Gastrocnemius medialis (tissue), 4 donors: ENCODE measurements at regions not wholly inside any gene's neighbourhood (a gene's known extent, or its start where the extent isn't known, plus 50 kb on each side); places are given as distances from the start of the nearest gene placed in this dataset.
A peak's percentile ranks its signal among the peaks of the same experiment; 100 is the strongest.

Source experiments
- ATAC-seq, 2 donors: fragments of 150-250 bp; one replicate each; pipeline ENCODE4 v1.9.1; 2016
- DNase-seq, 2 donors: peaks; one replicate each; pipeline ENCODE4 v3.0.0-alpha.2; 2019
- H3K27ac ChIP-seq, 4 donors: fragments of 200-600 bp; sonication (generic); 1 replicate in 1 of 4; 2 replicates in 3 of 4; pipeline ENCODE4 v1.5.1; 2016 to 2018; ENCODE audit warnings: mild to moderate bottlenecking in 2 of 4, moderate library complexity in 1 of 4
- H3K27me3 ChIP-seq, 3 donors: fragments of 200-600 bp; sonication (generic) in 2 of 3; 1 replicate in 1 of 3; 2 replicates in 2 of 3; pipeline versions ENCODE4 v1.5.1 to v1.6.0; 2016 to 2019; ENCODE audit warnings: mild to moderate bottlenecking in 1 of 3, moderate library complexity in 1 of 3
- H3K36me3 ChIP-seq, 2 donors: fragments of 200-600 bp; sonication (generic) in 1 of 2; one replicate each; pipeline ENCODE4 v1.5.1; 2017 to 2018
- H3K4me1 ChIP-seq, 2 donors: fragments of 200-600 bp; sonication (generic) in 1 of 2; one replicate each; pipeline ENCODE4 v1.5.1; 2016 to 2017; ENCODE audit warnings: mild to moderate bottlenecking in 2 of 2
- H3K4me3 ChIP-seq, 4 donors: fragments of 200-600 bp; sonication (generic) in 3 of 4; 1 replicate in 1 of 4; 2 replicates in 3 of 4; pipeline ENCODE4 v1.5.1; 2016 to 2019; ENCODE audit warnings: mild to moderate bottlenecking in 2 of 4
- H3K9me3 ChIP-seq, 3 donors: fragments of 200-600 bp; sonication (generic) in 2 of 3; 1 replicate in 1 of 3; 2 replicates in 2 of 3; pipeline ENCODE4 v1.5.1; 2016 to 2019
- CTCF ChIP-seq, 5 experiments: fragments of 450-650 bp in 3 of 5; fragments of 200-600 bp in 2 of 5; sonication (generic) in 2 of 5; IDR thresholded peaks in 4 of 5; conservative IDR thresholded peaks in 1 of 5; 1 replicate in 4 of 5; 2 replicates in 1 of 5; pipeline ENCODE4 v1.5.1; 2016 to 2019; ENCODE audit warnings: antibody characterized with exemption in 5 of 5, mild to moderate bottlenecking in 3 of 5, moderate library complexity in 3 of 5
- POLR2A ChIP-seq, 2 donors: fragments of 450-650 bp; IDR thresholded peaks; one replicate each; pipeline ENCODE4 v1.6.1; 2017; ENCODE audit warnings: antibody characterized with exemption in 2 of 2, mild to moderate bottlenecking in 2 of 2, moderate library complexity in 2 of 2
- in situ Hi-C, 4 donors: fragments of 200-750 bp; cut with MboI; loops; one replicate each; pipeline versions ENCODE4 v1.15.0 to v1.8.0; 2017; ENCODE audit warnings: low sequenced_read_pairs in 4 of 4
- intact Hi-C: fragments of 100-400 bp; cut with DNase I; formaldehyde crosslinking; loops from one replicate; pipeline ENCODE4 v1.15.1; 2023; ENCODE audit warnings: low total_unique reads

GRCh38 chr20:62586799-62587198 lies 55.5 kb upstream of the SLCO4A1 start:
- Histone ChIP-seq H3K4me1 (peaks cover 0 to 6% of the 10 kb centered on the region in 2 donors), H3K4me3 (no peak overlapping the region), H3K27me3 (no peaks in the 10 kb centered on the region), H3K9me3 (no peaks in the 10 kb centered on the region), H3K36me3 (no peaks in the 10 kb centered on the region), H3K27ac (no peak overlapping the region)
- DNase-seq = no peak
- TF ChIP-seq POLR2A (IDR thresholded peaks at IDR 0.05) (no peak), CTCF (IDR thresholded peaks at IDR 0.05 in 4 of 5, conservative IDR thresholded peaks at IDR 0.05 in 1 of 5) (no peak)
- in situ Hi-C loops = no loop called here
- no peak for ATAC-seq
- intact Hi-C loops = no loop called here

GRCh38 chr20:62587757-62588402 lies 54.4 kb upstream of the SLCO4A1 start:
- H3K4me3 ChIP-seq = no peak overlapping the region
- DNase-seq = no peak
- intact Hi-C loops = no loop called here
- peak overlapping the region in 1 of 4 donors; percentile 23 for H3K27ac ChIP-seq
- TF ChIP-seq POLR2A (IDR thresholded peaks at IDR 0.05) (no peak), CTCF (IDR thresholded peaks at IDR 0.05 in 4 of 5, conservative IDR thresholded peaks at IDR 0.05 in 1 of 5) (no peak)
- no peaks in the 10 kb centered on the region for H3K36me3 ChIP-seq
- no peak for ATAC-seq
- in situ Hi-C loops = no loop called here
- no peaks in the 10 kb centered on the region for H3K27me3 ChIP-seq
- H3K4me1 ChIP-seq = no peaks in the 10 kb centered on the region
- H3K9me3 ChIP-seq = no peaks in the 10 kb centered on the region

- DNase-seq (no peak), ATAC-seq (peak in 1 of 2 donors; percentile 18)
- no peaks in the 10 kb centered on the region for H3K27me3 ChIP-seq
- H3K4me1 ChIP-seq = no peaks in the 10 kb centered on the region
- H3K27ac ChIP-seq = peak overlapping the region in 1 of 4 donors; percentile 23
- intact Hi-C loops (no loop called here), in situ Hi-C loops (no loop called here)
- H3K4me3 ChIP-seq = no peak overlapping the region
- TF ChIP-seq CTCF (IDR thresholded peaks at IDR 0.05 in 4 of 5, conservative IDR thresholded peaks at IDR 0.05 in 1 of 5) (no peak), POLR2A (IDR thresholded peaks at IDR 0.05) (no peak)
- no peaks in the 10 kb centered on the region for H3K9me3 ChIP-seq
- no peaks in the 10 kb centered on the region for H3K36me3 ChIP-seq
These were observed 53.7 kb upstream of the SLCO4A1 start for GRCh38 chr20:62588458-62589149.

- Histone ChIP-seq H3K9me3 (no peaks in the 10 kb centered on the region), H3K27me3 (no peaks in the 10 kb centered on the region), H3K27ac (no peak overlapping the region), H3K4me1 (no peaks in the 10 kb centered on the region), H3K36me3 (no peaks in the 10 kb centered on the region), H3K4me3 (no peak overlapping the region)
- intact Hi-C loops = no loop called here
- in situ Hi-C loops = no loop called here
- ATAC-seq (no peak), DNase-seq (no peak)
- TF ChIP-seq POLR2A (IDR thresholded peaks at IDR 0.05) (no peak), CTCF (IDR thresholded peaks at IDR 0.05 in 4 of 5, conservative IDR thresholded peaks at IDR 0.05 in 1 of 5) (no peak)
These were observed 53.2 kb upstream of the SLCO4A1 start for GRCh38 chr20:62589150-62589498.
